ENCODE measurements at regions not wholly inside any gene's neighbourhood (a gene's known extent, or its start where the extent isn't known, plus 50 kb on each side); places are given as distances from the start of the nearest gene placed in this dataset.

- intact Hi-C loops (cut with DNase I) = no loop called here
Measured at GRCh38 chr1:230009611-230010313, 57.3 kb upstream of the GALNT2 start.

GRCh38 chr1:230010603-230011332 is 56.3 kb upstream of the GALNT2 start:
- FAIRE-seq (no peak), DNase-seq (no peak)
- Histone ChIP-seq H3K9ac (ENCODE audit: low read length in 3 of 3) (no peak overlapping the region), H3K36me3 (ENCODE audit: control insufficient read depth in 2 of 3, insufficient read depth in 3 of 3, low read length in 3 of 3) (no peaks in the 10 kb centered on the region), H3K4me1 (ENCODE audit: control insufficient read depth in 2 of 3, insufficient read depth in 2 of 3, low read depth in 1 of 3, low read length in 3 of 3) (peaks cover 4 to 21% (median 5%) of the 10 kb centered on the region in 3 donors), H3K4me3 (ENCODE audit: low read length in 3 of 3) (no peak overlapping the region), H3K27me3 (ENCODE audit: control insufficient read depth, insufficient read depth, low read length) (no peaks in the 10 kb centered on the region), H3K9me3 (ENCODE audit: control insufficient read depth in 2 of 3, insufficient read depth in 1 of 3, low read length in 3 of 3) (no peaks in the 10 kb centered on the region), H3K27ac (ENCODE audit: low read depth in 2 of 2, low read length in 2 of 2) (no peak overlapping the region)
- no peak for TF ChIP-seq CTCF (IDR thresholded peaks at IDR 0.05; ENCODE audit: borderline replicate concordance, extremely low read depth, insufficient read depth)
- intact Hi-C loops (cut with DNase I) = no loop called here

More at GRCh38 chr1:230009611-230010313, 57.3 kb upstream of the GALNT2 start:
- DNase-seq (no peak), FAIRE-seq (no peak)
- Histone ChIP-seq H3K9ac (ENCODE audit: low read length in 3 of 3) (no peak overlapping the region), H3K4me1 (ENCODE audit: control insufficient read depth in 2 of 3, insufficient read depth in 2 of 3, low read depth in 1 of 3, low read length in 3 of 3) (peaks cover 4 to 21% (median 5%) of the 10 kb centered on the region in 3 donors), H3K27me3 (ENCODE audit: control insufficient read depth, insufficient read depth, low read length) (no peaks in the 10 kb centered on the region), H3K4me3 (ENCODE audit: low read length in 3 of 3) (no peak overlapping the region), H3K27ac (ENCODE audit: low read depth in 2 of 2, low read length in 2 of 2) (no peak overlapping the region), H3K9me3 (ENCODE audit: control insufficient read depth in 2 of 3, insufficient read depth in 1 of 3, low read length in 3 of 3) (no peaks in the 10 kb centered on the region), H3K36me3 (ENCODE audit: control insufficient read depth in 2 of 3, insufficient read depth in 3 of 3, low read length in 3 of 3) (no peaks in the 10 kb centered on the region)
- TF ChIP-seq CTCF (IDR thresholded peaks at IDR 0.05; ENCODE audit: borderline replicate concordance, extremely low read depth, insufficient read depth) = no peak

GRCh38 chr1:230011333-230012092 is 55.5 kb upstream of the GALNT2 start:
- no peak overlapping the region for H3K4me3 ChIP-seq (ENCODE audit: low read length in 3 of 3)

More at GRCh38 chr1:230011333-230012092, 55.5 kb upstream of the GALNT2 start:
- TF ChIP-seq CTCF (IDR thresholded peaks at IDR 0.05; ENCODE audit: borderline replicate concordance, extremely low read depth, insufficient read depth) = no peak
- peak in 2 of 5 donors; percentile 16 to 44 for DNase-seq
- Histone ChIP-seq H3K9ac (ENCODE audit: low read length in 3 of 3) (no peak overlapping the region), H3K36me3 (ENCODE audit: control insufficient read depth in 2 of 3, insufficient read depth in 3 of 3, low read length in 3 of 3) (no peaks in the 10 kb centered on the region), H3K4me1 (ENCODE audit: control insufficient read depth in 2 of 3, insufficient read depth in 2 of 3, low read depth in 1 of 3, low read length in 3 of 3) (peaks cover 4 to 21% (median 5%) of the 10 kb centered on the region in 3 donors), H3K27ac (ENCODE audit: low read depth in 2 of 2, low read length in 2 of 2) (no peak overlapping the region), H3K9me3 (ENCODE audit: control insufficient read depth in 2 of 3, insufficient read depth in 1 of 3, low read length in 3 of 3) (no peaks in the 10 kb centered on the region), H3K27me3 (ENCODE audit: control insufficient read depth, insufficient read depth, low read length) (no peaks in the 10 kb centered on the region)
- FAIRE-seq = no peak
- intact Hi-C loops (cut with DNase I) = no loop called here
